Stimulated activated CD4-positive, alpha-beta T cell treated with anti-CD3 and anti-CD28 coated beads, Interleukin-1b, Interleukin-23, amount 100 ng/mL, for 4 hours (primary cell): ENCODE measurements at regions not wholly inside any gene's neighbourhood (a gene's known extent, or its start where the extent isn't known, plus 50 kb on each side); places are given as distances from the start of the nearest gene placed in this dataset.
"Not testable (repeated sequence)": the region's sequence is repeated elsewhere in the genome, so short reads cannot be mapped to it uniquely, and the experiment has no call there.

Experiments
- DNase-seq, 2 donors: peaks; one replicate each; pipeline ENCODE4 v3.0.0-alpha.2; 2020; ENCODE audit warnings: low read depth in 2 of 2

- not testable (repeated sequence) for DNase-seq
These were observed 310.5 kb upstream of the CFAP20DC start for GRCh38 chr3:59360312-59360711.

DNA sequence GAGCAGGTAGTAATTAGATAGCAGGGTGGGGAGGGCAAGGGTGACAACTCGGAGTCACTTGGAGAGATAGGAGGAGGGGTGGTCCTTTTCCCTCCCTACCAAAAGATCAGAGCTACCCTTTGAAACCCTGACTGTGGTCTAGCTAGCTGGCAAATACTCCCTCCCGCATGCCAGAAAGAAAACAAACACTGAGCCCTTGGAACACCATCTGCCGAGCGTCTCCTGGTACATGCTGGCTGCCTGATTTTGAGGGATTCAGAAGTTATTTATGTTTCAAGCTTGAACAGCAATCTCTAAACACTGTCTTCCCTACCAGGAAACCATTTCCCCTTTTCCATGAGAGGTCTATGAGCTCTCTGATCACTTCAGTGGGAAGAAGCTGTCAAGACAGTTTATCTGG lies 291.6 kb upstream of the CFAP20DC start:
- DNase-seq, result no peak

GRCh38 chr3:59339818-59340217 lies 290.0 kb upstream of the CFAP20DC start:
- no peak for DNase-seq

- DNase-seq, result no peak
These were observed 289.1 kb upstream of the CFAP20DC start for GRCh38 chr3:59338934-59339333.

DNA sequence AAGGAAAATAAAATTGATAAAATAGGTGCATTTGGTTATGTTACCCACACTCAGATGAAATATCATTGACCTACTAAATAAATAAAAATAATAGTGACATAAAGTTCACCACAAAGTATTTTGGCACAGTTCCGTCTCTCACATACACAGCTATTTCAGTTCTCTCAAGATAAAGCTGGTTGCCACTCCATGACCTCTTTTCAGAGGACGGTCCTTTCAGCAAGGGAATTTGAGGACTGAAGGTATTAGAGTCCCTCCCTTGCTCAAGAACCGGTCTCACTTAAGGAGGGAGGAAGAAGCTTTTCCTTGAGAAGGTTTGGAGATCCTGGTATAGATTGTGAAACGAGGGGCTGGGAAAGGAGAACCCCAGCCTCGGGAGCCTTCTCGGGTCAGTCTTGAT lies 285.5 kb upstream of the CFAP20DC start:
- DNase-seq, result no peak

DNA sequence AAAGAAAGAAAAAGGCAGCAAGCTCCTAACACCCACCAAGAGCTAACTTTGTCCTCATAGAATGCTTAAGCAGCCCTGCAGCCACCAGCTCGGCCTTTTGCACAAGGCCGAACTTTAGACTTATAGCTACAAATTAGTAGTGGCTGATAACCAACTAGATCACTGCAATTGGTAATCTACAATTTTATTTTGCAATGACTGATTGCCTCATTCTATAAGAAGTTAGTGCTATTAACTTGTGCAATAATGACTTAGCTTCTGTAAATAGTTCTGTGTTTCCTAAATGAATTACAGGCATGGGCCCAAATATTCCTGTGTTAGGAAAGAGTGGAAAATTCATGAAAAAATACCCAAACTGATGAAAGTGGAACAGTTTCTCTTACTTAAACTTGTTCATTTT lies 284.8 kb upstream of the CFAP20DC start:
- no peak for DNase-seq

DNA sequence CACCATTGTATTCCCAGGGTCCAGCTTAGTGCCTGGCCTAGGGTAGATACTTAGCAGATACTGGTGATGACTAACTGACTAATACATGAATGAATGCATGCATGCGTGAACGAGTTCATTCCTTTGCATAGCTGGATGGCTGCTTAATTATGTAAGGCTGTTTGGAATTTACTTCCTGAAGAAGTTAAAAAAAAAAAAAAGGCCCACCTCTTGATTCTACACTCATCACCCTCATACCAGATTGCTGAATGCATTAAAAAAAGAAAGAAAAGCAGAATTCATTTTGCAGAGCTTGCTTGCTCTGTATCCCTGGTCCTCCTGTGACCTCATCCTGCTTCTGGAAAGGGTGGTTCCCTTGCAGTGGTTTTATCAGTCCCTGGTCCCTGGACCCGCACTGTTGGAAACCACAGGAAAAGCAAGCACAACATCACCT lies 277.6 kb upstream of the CFAP20DC start:
- no peak for DNase-seq

DNA sequence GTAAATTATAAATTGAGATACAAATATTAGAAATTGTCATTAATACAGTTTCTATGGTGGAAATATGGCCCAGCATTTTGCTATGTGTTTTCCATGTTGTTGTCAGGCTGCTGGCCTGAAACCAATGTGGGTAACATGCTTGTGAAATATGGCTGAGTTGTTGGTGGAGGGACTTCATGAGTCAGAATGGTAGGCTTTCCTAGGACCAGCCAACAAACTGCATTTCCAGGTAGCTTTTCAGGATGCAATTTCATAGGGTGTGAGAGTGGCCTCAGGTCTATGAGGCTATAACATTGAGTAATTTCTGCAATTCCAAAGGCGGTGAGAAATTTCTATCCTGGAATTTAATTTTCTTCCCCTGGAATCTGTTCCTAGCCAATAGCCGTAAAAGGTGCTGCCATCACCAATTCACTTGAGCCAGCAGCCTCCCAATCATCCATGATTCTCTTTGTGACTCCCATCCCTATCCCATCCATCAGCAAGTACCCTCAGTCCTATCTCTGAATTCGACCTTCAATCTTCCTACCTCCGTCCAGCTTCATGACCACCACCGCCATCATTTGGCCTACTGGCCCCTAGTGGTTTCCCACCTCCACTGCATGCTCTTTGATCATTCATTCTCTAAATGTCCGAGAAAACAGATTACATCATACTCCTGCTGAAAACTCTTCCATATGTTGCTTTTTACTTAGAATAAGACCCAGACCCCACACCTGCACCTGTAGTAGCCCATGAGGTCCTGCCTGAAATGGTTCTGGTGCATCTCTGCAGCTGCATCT lies 276.6 kb upstream of the CFAP20DC start:
- DNase-seq, result no peak

DNA sequence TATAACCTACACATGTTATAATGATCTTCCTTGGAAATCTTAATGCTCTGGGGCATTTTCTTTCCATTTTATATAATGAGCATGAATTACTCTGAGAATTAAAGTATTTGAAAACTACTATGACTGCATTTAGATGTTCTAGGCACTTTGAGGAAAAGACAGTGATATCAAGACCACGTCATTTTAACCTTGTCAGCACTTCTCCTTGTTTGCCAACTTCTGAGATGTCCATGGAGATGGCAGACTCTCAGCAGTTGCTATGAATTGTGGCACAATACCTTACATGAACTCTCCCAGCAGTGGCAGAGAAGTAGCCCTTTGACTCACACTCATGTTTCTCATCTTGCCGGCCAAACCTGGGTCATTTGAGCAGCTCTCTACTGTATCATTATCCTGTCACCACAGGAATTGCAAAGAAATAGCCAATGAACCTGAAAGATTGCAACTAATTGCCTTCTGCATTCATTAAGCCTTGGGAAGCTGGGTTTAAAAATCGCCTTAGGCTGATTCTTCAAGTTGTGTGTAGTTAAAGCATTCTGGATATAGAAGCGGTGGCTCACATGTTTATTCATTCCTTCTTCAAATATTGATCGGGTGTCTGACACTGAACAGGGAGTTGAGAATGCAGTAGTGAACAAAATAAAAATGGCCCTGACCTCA lies 272.2 kb upstream of the CFAP20DC start:
- no peak for DNase-seq

GRCh38 chr3:59320080-59320479 lies 270.3 kb upstream of the CFAP20DC start:
- DNase-seq, result no peak

DNA sequence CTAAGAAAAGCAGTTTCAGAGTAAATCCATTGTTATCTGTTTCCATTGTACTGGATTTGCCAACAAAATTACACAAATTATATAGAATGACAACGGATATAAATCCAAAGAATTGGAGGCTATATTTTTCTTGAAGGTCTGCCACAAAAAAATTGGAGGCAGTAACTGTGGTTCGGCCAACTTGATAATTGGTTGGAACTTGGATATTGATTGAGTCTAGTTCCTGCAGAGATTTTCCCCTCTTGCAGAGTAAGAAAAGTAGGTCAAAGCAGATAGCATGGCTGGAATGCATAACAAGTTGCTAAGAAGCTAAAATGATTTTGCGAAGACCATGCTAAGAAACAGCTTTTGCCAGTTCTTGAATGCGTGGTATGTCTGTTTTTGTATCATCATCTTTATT lies 269.6 kb upstream of the CFAP20DC start:
- no peak for DNase-seq

- DNase-seq, result no peak
These were observed 269.1 kb upstream of the CFAP20DC start for GRCh38 chr3:59318881-59319280.

DNA sequence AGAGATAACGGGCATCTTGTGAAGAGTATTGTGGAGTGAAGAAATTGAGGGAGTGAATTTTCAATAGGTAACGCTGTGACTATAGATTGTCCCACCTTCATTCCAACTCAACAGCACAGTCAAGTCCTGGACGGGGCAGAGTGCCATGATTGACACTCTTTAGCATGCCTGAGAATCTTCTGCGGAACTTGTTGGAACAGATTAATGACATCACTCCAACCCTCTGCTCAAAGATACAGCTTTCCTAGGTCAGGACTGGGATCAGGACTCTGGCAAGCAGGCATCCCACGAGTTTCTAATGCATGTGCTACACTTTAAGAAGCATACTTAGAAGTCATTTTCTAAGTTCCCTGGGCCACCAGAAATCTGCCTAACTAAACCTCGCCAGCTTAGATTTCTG lies 267.6 kb upstream of the CFAP20DC start:
- DNase-seq, result no peak

- DNase-seq, result no peak
These were observed 267.0 kb upstream of the CFAP20DC start for GRCh38 chr3:59316688-59317275.

- DNase-seq, result peak; percentile 29 to 38
These were observed 263.5 kb upstream of the CFAP20DC start for GRCh38 chr3:59313365-59313764.

- no peak for DNase-seq
These were observed 261.4 kb upstream of the CFAP20DC start for GRCh38 chr3:59311231-59311630.

GRCh38 chr3:59310736-59311135 lies 260.9 kb upstream of the CFAP20DC start:
- no peak for DNase-seq

DNA sequence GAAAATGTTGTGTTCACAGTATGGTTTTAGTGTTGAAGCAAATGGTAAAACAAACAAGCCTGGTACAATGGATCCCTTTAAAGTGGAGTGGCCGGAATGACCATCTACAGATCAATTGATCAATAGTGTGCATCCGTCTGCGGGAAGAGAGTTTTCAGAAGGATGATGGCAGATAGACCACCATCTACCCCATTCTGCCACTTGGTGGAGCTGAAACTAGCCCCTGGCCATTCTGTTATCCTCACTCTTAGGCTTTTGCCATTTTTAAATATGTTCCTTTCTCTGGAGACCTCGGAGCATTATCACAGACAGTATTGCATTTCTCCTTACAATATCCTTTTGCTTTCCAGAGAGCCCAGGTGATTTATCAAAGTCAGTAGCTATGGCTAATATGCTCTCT lies 258.9 kb upstream of the CFAP20DC start:
- no peak for DNase-seq

DNA sequence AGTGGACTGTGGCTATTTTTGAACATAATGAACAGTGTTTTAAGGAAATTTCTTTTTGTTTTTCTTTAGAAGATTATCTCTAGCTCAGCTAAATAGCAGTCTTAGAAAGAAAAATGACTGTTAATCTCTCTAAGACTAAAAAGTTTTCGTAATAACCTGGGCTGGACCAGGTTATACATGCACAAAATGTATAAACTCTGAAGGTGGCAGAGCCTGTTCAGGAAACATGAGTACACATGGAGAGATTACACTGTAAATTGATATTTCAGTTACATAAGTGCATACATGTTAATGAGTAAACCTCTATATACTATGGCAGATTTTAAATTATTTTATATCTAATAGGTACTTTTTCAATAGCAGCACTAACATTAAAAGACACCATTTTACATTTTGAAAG lies 258.2 kb upstream of the CFAP20DC start:
- DNase-seq, result no peak

DNA sequence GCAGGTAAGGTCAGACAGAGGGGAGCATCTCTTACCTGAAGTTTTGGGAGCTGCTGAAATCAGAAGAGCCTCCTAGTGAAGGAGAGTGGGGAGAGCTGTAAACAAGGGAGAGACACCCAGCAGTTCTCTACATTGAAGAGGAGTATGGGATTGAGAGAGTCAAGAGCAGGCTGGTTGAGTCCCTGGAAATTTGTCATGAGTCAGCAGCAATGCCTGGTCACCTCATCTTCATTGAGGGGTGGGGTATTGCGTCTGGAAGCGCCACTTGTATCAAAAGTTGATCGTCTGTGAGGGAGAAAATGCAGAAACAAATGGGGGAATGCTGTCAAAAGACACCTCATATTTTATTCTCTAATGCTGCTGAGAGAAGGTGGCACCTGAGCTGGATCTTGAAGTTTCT lies 256.6 kb upstream of the CFAP20DC start:
- DNase-seq, result no peak

DNA sequence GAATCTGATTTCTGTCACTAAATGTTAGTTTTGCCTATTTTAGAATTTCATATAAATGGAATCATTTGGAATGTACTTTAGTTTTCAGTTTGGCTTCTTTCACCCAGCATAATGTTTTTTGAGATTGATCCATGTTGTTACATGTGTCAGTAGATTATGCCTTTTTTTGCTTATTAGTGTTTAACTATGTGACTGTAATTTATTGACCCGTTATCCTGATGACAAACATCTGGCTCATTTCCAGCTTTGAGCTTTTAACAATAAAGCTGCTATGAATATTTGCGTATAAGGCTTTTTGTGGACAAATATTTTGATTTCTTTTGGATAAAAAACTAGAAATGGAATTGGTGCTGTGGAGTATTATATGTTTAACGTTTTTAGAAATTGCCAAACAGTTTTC lies 254.5 kb upstream of the CFAP20DC start:
- no peak for DNase-seq

- no peak for DNase-seq
These were observed 253.6 kb upstream of the CFAP20DC start for GRCh38 chr3:59303452-59303851.

- no peak for DNase-seq
These were observed 252.6 kb upstream of the CFAP20DC start for GRCh38 chr3:59302442-59302841.
